Gastroesophageal sphincter (tissue), 4 donors: ENCODE measurements at regions not wholly inside any gene's neighbourhood (a gene's known extent, or its start where the extent isn't known, plus 50 kb on each side); places are given as distances from the start of the nearest gene placed in this dataset.

Source experiments
- ATAC-seq: fragments of 150-250 bp; one replicate; pipeline ENCODE4 v1.9.1; 2016; ENCODE audit warnings: mild to moderate bottlenecking, moderate library complexity
- H3K27ac ChIP-seq, 4 donors: fragments of 200-600 bp; sonication (generic) in 3 of 4; 1 replicate in 3 of 4; 2 replicates in 1 of 4; pipeline ENCODE4 v1.5.1; 2016 to 2019
- H3K27me3 ChIP-seq: fragments of 200-600 bp; sonication (generic); one replicate; pipeline ENCODE4 v1.5.1; 2019
- H3K36me3 ChIP-seq, 2 donors: fragments of 200-600 bp; sonication (generic); one replicate each; pipeline ENCODE4 v1.5.1; 2019; ENCODE audit warnings: control low read depth in 1 of 2
- H3K4me1 ChIP-seq, 3 donors: fragments of 200-600 bp; sonication (generic); 1 replicate in 2 of 3; 2 replicates in 1 of 3; pipeline ENCODE4 v1.5.1; 2016 to 2019; ENCODE audit warnings: control low read depth in 2 of 3
- H3K4me3 ChIP-seq, 2 donors: fragments of 200-600 bp; sonication (generic); one replicate each; pipeline ENCODE4 v1.5.1; 2019; ENCODE audit warnings: mild to moderate bottlenecking in 1 of 2, moderate library complexity in 1 of 2
- H3K9me3 ChIP-seq, 3 donors: fragments of 200-600 bp; sonication (generic); one replicate each; pipeline ENCODE4 v1.5.1; 2017 to 2019; ENCODE audit warnings: control low read depth in 2 of 3
- CTCF ChIP-seq, 4 experiments: fragments of 200-600 bp in 2 of 4; fragments of 450-650 bp in 2 of 4; sonication (generic) in 1 of 4; IDR thresholded peaks; one replicate each; pipeline ENCODE4 v1.5.1; 2017 to 2019; ENCODE audit warnings: antibody characterized with exemption in 4 of 4, mild to moderate bottlenecking in 2 of 4, moderate library complexity in 2 of 4
- EP300 ChIP-seq: sonication (generic); formaldehyde crosslinking; IDR thresholded peaks from one replicate; pipeline ENCODE4 v1.6.1; 2017; ENCODE audit warnings: antibody characterized with exemption, mild to moderate bottlenecking
- POLR2A ChIP-seq, 2 donors: fragments of 450-650 bp; IDR thresholded peaks; one replicate each; pipeline ENCODE4 v1.6.1; 2017; ENCODE audit warnings: antibody characterized with exemption in 2 of 2, mild to moderate bottlenecking in 2 of 2, moderate library complexity in 1 of 2
- POLR2AphosphoS5 ChIP-seq: sonication (generic); formaldehyde crosslinking; IDR thresholded peaks from one replicate; pipeline ENCODE4 v1.6.1; 2017; ENCODE audit warnings: antibody characterized with exemption
- WGBS, 2 donors: methylation state at CpG; one replicate each; pipeline ENCODE4 v1.1.5; 2018; ENCODE audit warnings: low coverage in 1 of 2; 5-methylcytosine and 5-hydroxymethylcytosine counted together

DNA sequence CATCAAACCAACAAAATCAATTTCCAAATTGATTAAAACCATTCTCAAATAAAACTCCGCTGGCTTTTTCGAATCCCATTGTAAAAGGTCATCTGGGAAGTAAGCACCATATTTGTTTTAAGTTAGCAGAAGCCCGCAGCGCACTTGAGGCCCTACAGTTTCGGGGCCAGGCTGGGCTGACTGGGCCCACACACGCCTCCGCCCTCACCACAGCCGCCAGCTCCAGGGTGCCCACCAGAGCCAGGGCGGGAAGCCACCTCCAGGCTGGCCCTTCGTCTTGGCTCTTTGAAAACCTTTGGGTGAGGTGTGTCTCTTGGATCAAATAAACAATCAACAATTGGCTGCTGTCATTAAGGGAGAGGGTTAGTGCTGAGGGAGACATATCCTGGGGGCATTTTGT, 133.3 kb downstream of the SOX1 start:
- H3K27me3 ChIP-seq, result peaks cover 74% of the 10 kb centered on the region

GRCh38 chr13:112202266-112202665, 135.3 kb downstream of the SOX1 start:
- TF ChIP-seq POLR2A (IDR thresholded peaks at IDR 0.05) (no peak), POLR2AphosphoS5 (no peak), CTCF (IDR thresholded peaks at IDR 0.05) (no peak), EP300 (no peak)
- Histone ChIP-seq H3K27ac (no peak overlapping the region), H3K4me1 (no peaks in the 10 kb centered on the region), H3K4me3 (no peak overlapping the region), H3K36me3 (no peaks in the 10 kb centered on the region), H3K27me3 (peaks cover 94% of the 10 kb centered on the region), H3K9me3 (no peaks in the 10 kb centered on the region)
- no peak for ATAC-seq
- 93% methylated on average over 10 of the region's 19 CpGs; no CpG with 5 or more reads in 1 of the 2 donors for WGBS, 2 donors

More for the DNA sequence above, 133.3 kb downstream of the SOX1 start:
- Histone ChIP-seq H3K4me3 (no peak overlapping the region), H3K9me3 (no peaks in the 10 kb centered on the region), H3K27ac (no peak overlapping the region), H3K36me3 (no peaks in the 10 kb centered on the region), H3K4me1 (no peaks in the 10 kb centered on the region)
- ATAC-seq, result no peak
- TF ChIP-seq EP300, result no peak
- TF ChIP-seq CTCF (IDR thresholded peaks at IDR 0.05), result no peak
- TF ChIP-seq POLR2AphosphoS5, result no peak
- TF ChIP-seq POLR2A (IDR thresholded peaks at IDR 0.05), result no peak
- WGBS, 2 donors, result 83 to 90% methylated on average over 4 to 7 of the region's 10 CpGs

GRCh38 chr13:112202966-112203365, 136.0 kb downstream of the SOX1 start:
- H3K27me3 ChIP-seq, result peaks cover 97% of the 10 kb centered on the region
- no peaks in the 10 kb centered on the region for H3K9me3 ChIP-seq
- TF ChIP-seq CTCF (IDR thresholded peaks at IDR 0.05) (no peak), POLR2A (IDR thresholded peaks at IDR 0.05) (no peak), EP300 (no peak), POLR2AphosphoS5 (no peak)
- H3K4me1 ChIP-seq, result no peaks in the 10 kb centered on the region
- H3K36me3 ChIP-seq, result no peaks in the 10 kb centered on the region
- no peak overlapping the region for H3K27ac ChIP-seq
- 20 to 54% methylated on average over 1 to 7 of the region's 10 CpGs for WGBS, 2 donors
- no peak for ATAC-seq
- no peak overlapping the region for H3K4me3 ChIP-seq

DNA sequence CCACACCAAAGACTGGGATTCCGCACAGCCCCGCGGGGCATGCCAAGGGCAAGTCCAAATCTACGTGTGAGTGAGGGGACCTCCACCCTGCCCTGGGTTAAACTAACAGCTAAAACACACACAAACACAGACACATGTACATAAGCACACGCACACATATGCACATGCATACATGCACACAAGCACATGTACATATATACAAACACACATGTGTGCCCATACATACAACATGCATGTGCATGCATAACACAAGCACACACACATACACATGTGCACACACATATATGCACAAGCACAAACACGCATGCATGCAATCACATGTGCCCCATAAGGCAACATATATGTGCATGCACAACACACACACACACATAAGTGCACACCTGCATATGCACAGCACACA, 136.7 kb downstream of the SOX1 start:
- Histone ChIP-seq H3K4me1 (no peaks in the 10 kb centered on the region), H3K27me3 (peaks cover 97% of the 10 kb centered on the region), H3K4me3 (no peak overlapping the region), H3K36me3 (no peaks in the 10 kb centered on the region), H3K9me3 (no peaks in the 10 kb centered on the region), H3K27ac (no peak overlapping the region)
- ATAC-seq, result no peak
- TF ChIP-seq POLR2AphosphoS5 (no peak), EP300 (no peak), CTCF (IDR thresholded peaks at IDR 0.05) (no peak), POLR2A (IDR thresholded peaks at IDR 0.05) (no peak)
- WGBS, 2 donors, result 100% methylated on average over 1 of the region's 6 CpGs; no CpG with 5 or more reads in 1 of the 2 donors

GRCh38 chr13:112204346-112205327, 137.7 kb downstream of the SOX1 start:
- TF ChIP-seq POLR2AphosphoS5 (no peak), CTCF (IDR thresholded peaks at IDR 0.05) (no peak), POLR2A (IDR thresholded peaks at IDR 0.05) (no peak), EP300 (no peak)
- no peak for ATAC-seq
- Histone ChIP-seq H3K9me3 (no peaks in the 10 kb centered on the region), H3K4me1 (no peaks in the 10 kb centered on the region), H3K27ac (no peak overlapping the region), H3K27me3 (peaks cover 99% of the 10 kb centered on the region), H3K4me3 (no peak overlapping the region), H3K36me3 (no peaks in the 10 kb centered on the region)
- WGBS, 2 donors, result 22 to 30% methylated on average over 8 to 18 of the region's 33 CpGs
